IPS DF 6.9 (cell line): ENCODE measurements at regions not wholly inside any gene's neighbourhood (a gene's known extent, or its start where the extent isn't known, plus 50 kb on each side); places are given as distances from the start of the nearest gene placed in this dataset.

ENCODE experiments used
- DNase-seq: peaks from one replicate; pipeline ENCODE4 v3.0.0-alpha.2; 2013; ENCODE audit warnings: low read depth, low spot score
- H3K27ac ChIP-seq: one replicate; pipeline ENCODE4 v1.5.1; 2013; ENCODE audit warnings: low read length, control low read depth
- H3K27me3 ChIP-seq: 2 replicates; pipeline ENCODE4 v1.6.1; 2013; ENCODE audit warnings: mild to moderate bottlenecking, low read length; ENCODE audit not compliant: control insufficient read depth, insufficient read depth
- H3K36me3 ChIP-seq: 2 replicates; pipeline ENCODE4 v1.6.1; 2013; ENCODE audit warnings: low read length; ENCODE audit not compliant: control insufficient read depth, insufficient read depth
- H3K4me1 ChIP-seq: 2 replicates; pipeline ENCODE4 v1.6.1; 2013; ENCODE audit warnings: low read length; ENCODE audit not compliant: control insufficient read depth, insufficient read depth
- H3K4me3 ChIP-seq: 2 replicates; pipeline ENCODE4 v1.5.1; 2013; ENCODE audit warnings: mild to moderate bottlenecking, low read length
- H3K9me3 ChIP-seq: 2 replicates; pipeline ENCODE4 v1.6.1; 2013; ENCODE audit warnings: low read length, inconsistent platforms; ENCODE audit not compliant: control insufficient read depth, insufficient read depth
- WGBS: extraction: QIAGEN DNeasy Blood & Tissue Kit; methylation state at CpG from one replicate; pipeline ENCODE4 v1.1.7; 2013; ENCODE audit warnings: mixed read lengths, missing lambda C conversion rate; ENCODE audit not compliant: insufficient read length, insufficient coverage; 5-methylcytosine and 5-hydroxymethylcytosine counted together

DNA sequence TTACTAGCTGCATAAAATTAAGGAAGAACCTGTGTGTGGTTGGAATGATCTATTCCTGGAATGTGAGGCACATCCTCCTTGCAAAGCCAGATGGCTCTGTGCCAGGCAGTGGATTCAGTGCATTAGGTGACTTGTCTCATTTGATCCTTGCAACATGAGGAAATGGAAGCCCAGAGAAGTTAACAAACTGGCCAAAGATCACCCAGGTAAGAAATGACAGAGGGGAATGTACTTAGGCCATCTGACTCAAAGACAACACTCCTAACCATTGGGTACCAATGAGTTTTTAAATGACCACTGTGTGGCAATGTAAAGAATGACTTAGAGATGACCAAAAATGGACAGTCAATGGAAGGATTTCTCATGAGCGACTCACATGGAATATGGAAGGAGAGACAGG lies 114.2 kb upstream of the RXFP2 start:
- no CpG with 5 or more reads among the region's 1 CpG for WGBS
- no peaks in the 10 kb centered on the region for H3K27me3 ChIP-seq
- H3K36me3 ChIP-seq, result no peaks in the 10 kb centered on the region
- no peak overlapping the region for H3K27ac ChIP-seq
- H3K9me3 ChIP-seq, result no peaks in the 10 kb centered on the region
- H3K4me3 ChIP-seq, result no peak overlapping the region
- no peaks in the 10 kb centered on the region for H3K4me1 ChIP-seq
- DNase-seq, result no peak

DNA sequence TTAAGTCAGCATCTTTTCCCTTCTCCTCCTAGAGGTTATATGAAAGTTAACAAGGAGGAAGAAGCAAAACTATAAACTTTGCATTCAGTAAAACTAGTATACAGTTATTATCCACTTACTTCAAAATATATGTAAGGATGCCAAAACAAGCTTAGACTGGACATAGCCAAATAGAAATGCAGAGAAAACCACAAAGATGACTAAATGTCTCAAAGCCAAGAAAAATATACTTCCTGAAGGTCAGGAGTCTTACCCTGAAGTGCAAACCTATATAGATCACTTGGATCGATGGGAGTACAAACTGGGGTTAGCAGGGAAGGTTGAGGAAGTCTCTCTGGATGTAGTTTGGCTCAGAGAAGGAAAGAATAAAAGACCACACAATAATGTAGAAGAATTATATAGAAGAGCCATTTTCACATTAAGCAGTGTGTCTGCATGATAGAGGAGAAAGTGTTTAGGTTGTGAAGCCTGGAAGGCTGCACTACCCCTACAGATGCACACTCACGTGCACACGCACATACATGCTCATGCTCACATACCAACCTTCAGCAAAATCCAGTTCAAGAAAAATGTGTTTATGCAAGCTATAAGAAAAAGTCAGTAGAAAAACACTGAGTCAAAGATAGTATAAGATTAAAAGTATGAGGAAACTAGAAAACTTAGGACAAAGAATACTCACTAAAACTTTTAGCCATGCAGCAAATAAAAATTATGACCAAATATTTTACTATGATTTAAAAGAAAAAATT lies 112.1 kb upstream of the RXFP2 start:
- no peaks in the 10 kb centered on the region for H3K36me3 ChIP-seq
- no peaks in the 10 kb centered on the region for H3K4me1 ChIP-seq
- H3K9me3 ChIP-seq, result no peaks in the 10 kb centered on the region
- no peak overlapping the region for H3K27ac ChIP-seq
- H3K4me3 ChIP-seq, result no peak overlapping the region
- no CpG with 5 or more reads among the region's 3 CpGs for WGBS
- H3K27me3 ChIP-seq, result no peaks in the 10 kb centered on the region
- DNase-seq, result no peak

DNA sequence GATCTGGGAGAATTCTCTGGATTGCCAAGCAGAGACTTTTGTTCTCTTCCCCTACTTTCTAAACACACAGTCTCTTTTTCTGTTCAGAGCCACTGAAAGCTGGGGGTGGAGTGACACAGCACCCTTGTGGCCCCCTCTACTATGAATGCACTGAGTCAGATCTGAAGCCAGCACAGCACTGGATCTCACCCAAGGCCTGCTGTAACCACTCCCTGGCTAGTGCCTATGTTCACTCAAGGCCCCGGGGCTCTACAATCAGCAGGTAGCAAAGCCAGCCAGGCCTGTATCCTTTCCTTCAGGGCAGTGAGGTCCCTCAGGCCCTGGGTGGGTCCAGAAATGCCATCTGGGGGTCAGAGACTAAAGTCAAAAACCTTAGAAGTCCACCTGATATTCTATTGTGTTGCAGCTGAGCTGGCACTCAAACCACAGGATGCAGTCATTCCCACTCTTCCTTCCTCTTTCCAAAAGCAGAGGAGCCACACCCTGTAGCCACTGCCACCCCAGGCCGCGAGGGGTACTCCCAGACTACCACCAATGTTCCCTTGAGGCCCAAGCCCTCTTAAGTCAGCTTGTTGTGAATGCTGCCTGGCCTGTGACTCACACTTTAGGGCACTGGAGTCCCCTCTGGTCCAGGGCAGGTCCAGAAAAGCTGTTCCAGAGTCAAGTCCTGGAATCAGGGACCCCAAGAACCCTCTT lies 110.1 kb upstream of the RXFP2 start:
- Histone ChIP-seq H3K9me3 (no peaks in the 10 kb centered on the region), H3K27me3 (no peaks in the 10 kb centered on the region), H3K4me3 (no peak overlapping the region), H3K4me1 (no peaks in the 10 kb centered on the region), H3K36me3 (no peaks in the 10 kb centered on the region), H3K27ac (no peak overlapping the region)
- no CpG with 5 or more reads among the region's 3 CpGs for WGBS
- no peak for DNase-seq

DNA sequence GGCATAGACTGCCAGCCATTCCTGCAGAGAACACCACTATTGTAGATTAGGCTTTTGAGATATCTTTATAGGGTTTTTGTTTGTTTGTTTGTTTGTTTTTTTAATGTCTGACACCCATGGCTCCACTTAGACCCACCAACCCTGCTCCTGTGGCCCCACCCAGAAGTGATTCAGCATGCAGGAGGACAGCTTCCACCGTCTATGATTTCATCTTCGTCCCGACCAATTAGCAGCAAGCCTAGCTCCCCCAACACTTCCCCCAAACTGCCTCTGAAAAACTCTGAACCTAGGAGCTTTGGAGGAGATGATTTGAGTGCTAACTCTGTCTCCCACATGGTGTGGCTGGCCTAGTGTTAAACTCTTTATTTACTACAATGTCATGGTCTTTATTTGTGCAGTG lies 108.3 kb upstream of the RXFP2 start:
- Histone ChIP-seq H3K9me3 (no peaks in the 10 kb centered on the region), H3K4me3 (no peak overlapping the region), H3K4me1 (no peaks in the 10 kb centered on the region), H3K36me3 (no peaks in the 10 kb centered on the region), H3K27me3 (no peaks in the 10 kb centered on the region), H3K27ac (no peak overlapping the region)
- peak; percentile 22 for DNase-seq
- WGBS, result no CpG with 5 or more reads among the region's 3 CpGs

DNA sequence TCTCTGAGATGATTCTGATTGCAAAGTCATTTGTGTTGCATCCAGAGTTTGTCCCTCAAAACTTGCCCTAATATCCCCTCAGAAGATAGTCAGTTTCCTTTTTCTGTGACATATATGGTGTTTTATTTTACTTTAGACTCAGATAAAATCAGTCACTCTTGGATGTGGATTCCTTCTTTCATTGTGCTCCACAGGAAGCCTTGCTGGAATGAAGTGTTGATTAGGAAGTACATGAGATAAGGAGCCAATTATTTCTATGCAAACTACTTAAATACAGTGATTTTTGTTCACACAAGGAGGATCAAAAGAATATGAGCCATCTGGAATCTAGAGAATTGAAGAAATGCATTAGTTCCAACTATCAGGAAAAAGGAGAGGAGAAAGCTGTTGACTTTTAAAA lies 107.6 kb upstream of the RXFP2 start:
- no peak for DNase-seq
- Histone ChIP-seq H3K4me3 (no peak overlapping the region), H3K27ac (no peak overlapping the region), H3K4me1 (no peaks in the 10 kb centered on the region), H3K36me3 (no peaks in the 10 kb centered on the region), H3K27me3 (no peaks in the 10 kb centered on the region), H3K9me3 (no peaks in the 10 kb centered on the region)

DNA sequence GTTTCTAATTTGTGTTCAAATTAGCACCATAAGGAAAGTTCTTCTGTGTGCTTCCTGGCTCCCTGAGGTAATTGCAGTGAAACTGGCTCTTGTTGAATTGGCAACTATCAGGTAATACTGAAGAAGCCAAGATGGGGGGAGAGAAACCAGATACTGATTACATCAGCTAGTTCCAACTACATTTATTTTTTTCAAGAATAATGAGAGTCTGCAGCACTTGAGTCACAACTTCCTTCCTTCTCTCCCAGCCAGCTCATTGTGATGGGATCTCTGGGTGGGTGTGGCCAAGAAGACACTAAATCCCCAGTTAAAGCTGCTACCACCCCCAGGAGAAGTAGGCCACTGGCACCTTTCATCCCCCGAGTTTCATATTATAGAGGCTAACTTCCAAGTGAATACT lies 100.7 kb upstream of the RXFP2 start:
- Histone ChIP-seq H3K27me3 (no peaks in the 10 kb centered on the region), H3K4me3 (no peak overlapping the region), H3K27ac (no peak overlapping the region), H3K9me3 (peaks cover 1% of the 10 kb centered on the region; the same call in 1 of the 2 replicates), H3K36me3 (no peaks in the 10 kb centered on the region), H3K4me1 (no peaks in the 10 kb centered on the region)
- WGBS, result no CpG with 5 or more reads among the region's 1 CpG
- DNase-seq, result no peak

DNA sequence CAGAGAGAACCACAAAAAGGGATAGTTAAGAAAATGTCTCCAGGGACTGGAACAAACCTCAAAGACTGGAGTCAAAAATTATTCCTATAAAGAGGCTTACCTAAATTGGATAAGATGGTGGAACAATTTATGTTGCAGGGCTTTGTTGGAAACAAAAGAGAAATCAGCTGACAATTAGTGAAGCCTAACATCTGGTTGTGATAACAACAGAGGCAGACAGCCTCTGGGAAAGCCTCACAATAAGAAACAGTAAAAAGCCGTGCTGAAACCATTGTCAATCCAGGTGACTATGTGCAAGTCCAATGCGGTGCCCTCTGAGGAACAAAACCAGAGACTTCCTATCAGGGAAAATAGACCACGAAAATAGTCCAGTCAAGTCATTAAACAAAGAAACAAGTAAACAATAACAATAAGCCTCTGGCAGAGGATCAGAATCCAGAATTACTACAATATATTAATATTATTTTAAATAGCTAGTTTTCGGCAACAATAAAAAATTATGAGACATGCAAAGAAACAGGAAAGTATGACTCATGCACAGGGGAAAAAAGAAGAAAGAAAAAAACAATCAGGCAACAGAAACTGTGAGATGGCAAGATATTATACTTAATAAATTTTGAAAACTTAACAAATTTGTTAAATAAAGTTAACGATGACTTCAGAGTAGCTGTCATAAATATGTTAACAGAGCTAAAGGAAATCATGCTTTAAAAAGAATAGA lies 99.7 kb upstream of the RXFP2 start:
- no peak overlapping the region for H3K4me3 ChIP-seq
- H3K27ac ChIP-seq, result no peak overlapping the region
- no peak for DNase-seq
- WGBS, result no CpG with 5 or more reads among the region's 5 CpGs
- peaks cover 1% of the 10 kb centered on the region; the same call in 1 of the 2 replicates for H3K9me3 ChIP-seq
- H3K4me1 ChIP-seq, result no peaks in the 10 kb centered on the region
- no peaks in the 10 kb centered on the region for H3K27me3 ChIP-seq
- H3K36me3 ChIP-seq, result no peaks in the 10 kb centered on the region

DNA sequence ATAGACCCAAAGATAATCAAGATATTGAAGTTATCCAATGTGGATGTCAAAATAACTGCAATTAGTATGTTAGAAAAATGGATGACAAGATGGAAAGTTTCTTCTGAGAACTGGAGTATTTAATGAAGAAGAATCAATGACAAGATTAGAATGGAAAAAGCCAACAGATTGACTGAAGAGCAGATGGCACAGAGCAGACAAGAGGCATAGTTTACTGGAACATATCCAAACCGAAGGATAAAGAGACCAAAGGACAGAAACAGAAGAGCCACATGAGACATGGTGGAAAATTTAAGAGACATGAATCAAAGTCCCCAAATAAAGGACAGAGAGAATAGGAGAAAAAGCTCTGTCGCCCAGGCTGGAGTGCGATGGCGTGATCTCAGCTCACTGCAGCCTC lies 89.6 kb upstream of the RXFP2 start:
- no peak overlapping the region for H3K4me3 ChIP-seq
- no peaks in the 10 kb centered on the region for H3K4me1 ChIP-seq
- no peaks in the 10 kb centered on the region for H3K27me3 ChIP-seq
- H3K36me3 ChIP-seq, result no peaks in the 10 kb centered on the region
- DNase-seq, result no peak
- H3K27ac ChIP-seq, result no peak overlapping the region
- no peaks in the 10 kb centered on the region for H3K9me3 ChIP-seq
- WGBS, result no CpG with 5 or more reads among the region's 4 CpGs

DNA sequence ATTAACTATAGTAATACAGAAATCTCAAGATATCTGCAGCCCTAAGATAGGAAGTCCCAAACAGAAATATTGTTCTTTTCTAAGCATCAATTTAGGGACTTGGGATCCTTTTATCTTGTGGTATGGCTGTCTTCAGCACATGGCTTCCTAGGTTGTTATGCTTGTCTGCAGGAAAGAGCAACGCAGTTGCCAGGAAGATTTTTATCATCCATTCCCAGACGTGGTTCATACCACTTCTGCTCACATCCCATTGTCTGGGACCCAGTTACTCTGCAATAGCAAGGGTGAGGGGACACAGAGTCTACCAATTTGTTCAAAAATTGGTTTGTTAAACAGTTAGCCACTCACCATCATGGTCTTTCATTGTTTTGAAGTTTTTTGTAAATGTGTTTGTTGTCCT lies 85.6 kb upstream of the RXFP2 start:
- DNase-seq, result no peak
- H3K4me3 ChIP-seq, result no peak overlapping the region
- WGBS, result no CpG with 5 or more reads among the region's 2 CpGs
- no peaks in the 10 kb centered on the region for H3K4me1 ChIP-seq
- H3K36me3 ChIP-seq, result no peaks in the 10 kb centered on the region
- no peaks in the 10 kb centered on the region for H3K27me3 ChIP-seq
- H3K9me3 ChIP-seq, result no peaks in the 10 kb centered on the region
- no peak overlapping the region for H3K27ac ChIP-seq

DNA sequence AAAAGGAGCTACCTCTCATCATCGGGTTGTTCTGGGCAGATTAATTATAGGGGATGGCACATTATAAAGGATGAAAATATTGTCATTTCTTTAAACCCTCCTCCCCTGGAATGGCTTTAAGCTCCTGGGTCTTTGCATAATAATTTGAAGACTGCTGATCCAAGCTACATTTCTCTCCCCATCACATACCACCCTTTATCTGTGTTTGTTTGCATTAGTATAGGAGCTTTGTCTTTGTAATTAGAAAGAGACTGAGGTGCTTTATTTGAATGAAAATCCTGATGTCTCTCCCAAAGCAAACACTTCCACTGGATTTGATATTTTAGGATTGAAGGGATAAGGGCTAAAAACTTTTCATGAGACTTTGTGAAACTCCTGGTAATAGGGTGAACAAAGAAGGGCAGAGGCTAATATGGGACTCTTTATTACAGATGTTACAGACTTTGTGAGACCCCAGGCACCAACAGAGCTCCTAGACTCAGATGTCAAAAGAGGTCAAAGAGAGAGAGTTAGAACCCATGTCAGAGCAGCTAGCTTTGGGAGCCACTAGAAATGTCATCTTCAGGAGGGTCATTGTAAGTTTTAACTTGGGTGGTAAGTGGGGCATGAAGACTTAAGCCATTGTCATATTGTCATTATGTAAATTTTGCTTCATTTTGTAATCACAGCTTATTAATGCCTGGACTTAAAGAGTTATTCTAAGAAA lies 75.3 kb upstream of the RXFP2 start:
- WGBS, result no CpG with 5 or more reads among the region's 1 CpG
- DNase-seq, result peak; percentile 29
- peak overlapping the region; percentile 70 for H3K27ac ChIP-seq

More for the DNA sequence above, 75.3 kb upstream of the RXFP2 start:
- Histone ChIP-seq H3K4me3 (no peak overlapping the region), H3K9me3 (no peaks in the 10 kb centered on the region), H3K36me3 (no peaks in the 10 kb centered on the region), H3K27me3 (no peaks in the 10 kb centered on the region), H3K4me1 (no peaks in the 10 kb centered on the region)
